K562 (cell line): ENCODE measurements at regions not wholly inside any gene's neighbourhood (a gene's known extent, or its start where the extent isn't known, plus 50 kb on each side); places are given as distances from the start of the nearest gene placed in this dataset.

ENCODE experiments used
- ATAC-seq: fragments of 200-7000 bp; cut with Tn5 transposase; 3 replicates; pipeline ENCODE4 v1.9.1; 2020; ENCODE audit warnings: moderate library complexity
- BruUV-seq: library from RNA; stranded (reverse); fragments of 400-500 nt; replicated peaks from 2 replicates; lab custom pipeline; 2021; lab: Mats Ljungman, UMichigan
- CTCF ChIA-PET: fragments of 300-600 bp; formaldehyde crosslinking; extraction: SDS; loops from one replicate; lab custom pipeline; 2021; ENCODE audit warnings: low intra/inter-chr PET ratio; lab: Yijun Ruan, JAX
- POLR2A ChIA-PET: fragments of 300-600, 350-650 bp; sonication (Branson Sonifier 250); formaldehyde crosslinking; extraction: SDS; loops from one replicate; lab custom pipeline; 2021; ENCODE audit warnings: antibody characterized with exemption, inconsistent platforms; lab: Yijun Ruan, JAX
- DNase-seq, 4 experiments: peaks; one replicate each; pipeline versions ENCODE4 v3.0.0 to v3.0.0-alpha.2; 2011 to 2018; ENCODE audit warnings: low spot score in 3 of 4, mixed read lengths in 3 of 4; ENCODE audit errors: extremely low read depth in 1 of 4
- FAIRE-seq: peaks from 2 replicates; lab custom pipeline; 2011; peaks lifted over from hg19 to GRCh38; lab: Jason Lieb, UNC
- H2AFZ ChIP-seq: 2 replicates; pipeline ENCODE4 v1.6.0; 2011; ENCODE audit warnings: low read depth, low read length, control low read depth, inconsistent platforms
- H3K27ac ChIP-seq: fragments of 200-600 bp; 3 replicates; pipeline ENCODE4 v1.8.0; 2011; ENCODE audit warnings: low read depth, mild to moderate bottlenecking, control low read depth, inconsistent platforms, low read length, moderate library complexity, mixed read lengths; ENCODE audit errors: extremely low read depth
- H3K27me3 ChIP-seq, 2 experiments: fragments of 300-600 bp in 1 of 2; 2 replicates in 1 of 2; 3 replicates in 1 of 2; pipeline versions ENCODE4 v1.6.0 to v1.8.0; 2011; ENCODE audit warnings: inconsistent platforms in 2 of 2, low read length in 2 of 2, mild to moderate bottlenecking in 1 of 2, mixed read lengths in 1 of 2, moderate library complexity in 1 of 2; ENCODE audit not compliant: control insufficient read depth in 2 of 2, insufficient read depth in 2 of 2
- H3K36me3 ChIP-seq: fragments of 300-600 bp; 3 replicates; pipeline ENCODE4 v1.8.0; 2011; ENCODE audit warnings: mild to moderate bottlenecking, low read length, inconsistent platforms; ENCODE audit not compliant: control insufficient read depth, insufficient read depth
- H3K4me1 ChIP-seq, 2 experiments: fragments of 200-600 bp in 1 of 2; replicated peaks in 1 of 2; 2 replicates in 1 of 2; 3 replicates in 1 of 2; pipeline versions ENCODE4 v1.5.1 to v1.8.0; 2011; ENCODE audit warnings: inconsistent platforms in 2 of 2, low read length in 2 of 2, mild to moderate bottlenecking in 1 of 2, mixed read lengths in 1 of 2, moderate library complexity in 1 of 2; ENCODE audit not compliant: control insufficient read depth in 2 of 2, insufficient read depth in 2 of 2
- H3K4me2 ChIP-seq: 2 replicates; pipeline ENCODE4 v1.6.1; 2011; ENCODE audit warnings: low read length, control low read depth, inconsistent platforms, mixed read lengths; ENCODE audit not compliant: insufficient read depth
- H3K4me3 ChIP-seq: fragments of 200-600 bp; sonication (generic), shearing (Covaris generic); 2 replicates; pipeline ENCODE4 v1.5.1; 2016; ENCODE audit warnings: control low read depth, inconsistent platforms
- H3K79me2 ChIP-seq: fragments of 200-600 bp; 3 replicates; pipeline ENCODE4 v1.8.0; 2011; ENCODE audit warnings: low read length, inconsistent platforms; ENCODE audit not compliant: control insufficient read depth, insufficient read depth
- H3K9ac ChIP-seq, 2 experiments: 2 replicates each; pipeline versions ENCODE4 v1.6.0 to v1.6.1; 2011; ENCODE audit warnings: low read depth in 2 of 2, low read length in 2 of 2, control low read depth in 1 of 2, inconsistent platforms in 1 of 2, mild to moderate bottlenecking in 1 of 2, mixed read lengths in 1 of 2; ENCODE audit not compliant: insufficient read depth in 1 of 2
- H3K9me1 ChIP-seq: one replicate; pipeline ENCODE4 v1.6.0; 2011; ENCODE audit warnings: inconsistent platforms, mild to moderate bottlenecking, low read length, moderate library complexity; ENCODE audit not compliant: control insufficient read depth, insufficient read depth
- H3K9me3 ChIP-seq: replicated peaks from 2 replicates; pipeline ENCODE4 v1.5.1; 2011; ENCODE audit warnings: low read depth, low read length, inconsistent platforms; ENCODE audit not compliant: control insufficient read depth, insufficient read depth
- H4K20me1 ChIP-seq: replicated peaks from 2 replicates; pipeline ENCODE4 v1.6.1; 2011; ENCODE audit warnings: low read length, inconsistent platforms, mixed read lengths; ENCODE audit not compliant: control insufficient read depth, insufficient read depth
- BCLAF1 ChIP-seq, 2 experiments: fragments of 450-650 bp in 1 of 2; IDR thresholded peaks; 2 replicates each; pipeline ENCODE4 v1.6.1; 2011 to 2017; ENCODE audit warnings: low read depth in 2 of 2, antibody characterized with exemption in 1 of 2, borderline replicate concordance in 1 of 2, low read length in 1 of 2, mild to moderate bottlenecking in 1 of 2, mixed read lengths in 1 of 2; ENCODE audit not compliant: control insufficient read depth in 1 of 2
- BDP1 ChIP-seq: IDR thresholded peaks from 3 replicates; pipeline ENCODE4 v1.6.1; 2011; ENCODE audit not compliant: insufficient read length, insufficient read depth
- COPS2 ChIP-seq: fragments of 450-650 bp; conservative IDR thresholded peaks from 2 replicates; pipeline ENCODE4 v1.6.1; 2016; ENCODE audit warnings: mild to moderate bottlenecking, moderate library complexity
- FOXJ2 ChIP-seq: fragments of 200-800 bp; sonication (Bioruptor generic); IDR thresholded peaks from 2 replicates; pipeline ENCODE4 v1.6.1; 2016; ENCODE audit warnings: missing genetic modification characterization, missing compliant biosample characterization
- FOXK1 ChIP-seq: sonication (generic); formaldehyde crosslinking; IDR thresholded peaks from 2 replicates; pipeline ENCODE4 v1.8.0; 2022; ENCODE audit warnings: missing genetic modification reagents, mild to moderate bottlenecking, borderline replicate concordance
- JUND ChIP-seq, 2 experiments: IDR thresholded peaks; 2 replicates in 1 of 2; 3 replicates in 1 of 2; pipeline ENCODE4 v1.6.1; 2011; ENCODE audit warnings: borderline replicate concordance in 2 of 2, low read depth in 2 of 2, low read length in 2 of 2, improper control_type of control experiment in 1 of 2, missing biosample characterization in 1 of 2, missing genetic modification characterization in 1 of 2, missing genetic modification reagents in 1 of 2
- LCOR ChIP-seq: sonication (generic); formaldehyde crosslinking; IDR thresholded peaks from 2 replicates; pipeline ENCODE4 v1.8.0; 2022; ENCODE audit warnings: mild to moderate bottlenecking, missing genetic modification reagents
- MBD2 ChIP-seq: sonication (generic); IDR thresholded peaks from 2 replicates; pipeline ENCODE4 v1.6.1; 2016; ENCODE audit warnings: low read depth, borderline replicate concordance
- NUFIP1 ChIP-seq: fragments of 450-650 bp; IDR thresholded peaks from 2 replicates; pipeline ENCODE4 v1.6.1; 2018; ENCODE audit not compliant: partially characterized antibody
- OTX1 ChIP-seq: fragments of 450-650 bp; formaldehyde crosslinking; IDR thresholded peaks from 2 replicates; pipeline ENCODE4 v1.4.0; 2022; ENCODE audit warnings: mild to moderate bottlenecking
- PCBP1 ChIP-seq: fragments of 200-400 bp; formaldehyde crosslinking; IDR thresholded peaks from 2 replicates; pipeline ENCODE4 v1.6.1; 2018; ENCODE audit warnings: mild to moderate bottlenecking, low read depth, low read length; ENCODE audit not compliant: poor library complexity, severe bottlenecking
- SAP30 ChIP-seq: fragments of 200-600 bp; sonication (generic); IDR thresholded peaks from 2 replicates; pipeline ENCODE4 v1.6.1; 2012; ENCODE audit warnings: borderline replicate concordance, low read depth, mild to moderate bottlenecking, moderate library complexity, low read length, control low read depth, inconsistent platforms; ENCODE audit not compliant: insufficient read depth, poor library complexity, severe bottlenecking
- XRCC5 ChIP-seq: fragments of 200-400 bp; formaldehyde crosslinking; IDR thresholded peaks from 2 replicates; pipeline ENCODE4 v1.6.1; 2017; ENCODE audit warnings: low read depth, mild to moderate bottlenecking, low read length
- ZBTB7A ChIP-seq: IDR thresholded peaks from 2 replicates; pipeline ENCODE4 v1.6.1; 2011; ENCODE audit warnings: low read depth, mild to moderate bottlenecking, low read length, moderate library complexity, borderline replicate concordance; ENCODE audit not compliant: control insufficient read depth
- ZNF395 ChIP-seq: fragments of 200-800 bp; sonication (Bioruptor generic); IDR thresholded peaks from 2 replicates; pipeline ENCODE4 v1.6.1; 2017; ENCODE audit warnings: missing genetic modification characterization, missing compliant biosample characterization
- ZNF431 ChIP-seq: sonication (generic); formaldehyde crosslinking; IDR thresholded peaks from 2 replicates; pipeline ENCODE4 v1.8.0; 2022; ENCODE audit warnings: mild to moderate bottlenecking, missing genetic modification reagents
- WGBS: fragments of 100-300 bp; shearing (Covaris generic); methylation state at CpG from one replicate; pipeline ENCODE4 v1.1.6; 2016; ENCODE audit warnings: low coverage, mixed read lengths; ENCODE audit not compliant: insufficient coverage; ENCODE audit errors: missing lambda C conversion rate; 5-methylcytosine and 5-hydroxymethylcytosine counted together
- in situ Hi-C: fragments of 300-500 bp; cut with MboI; formaldehyde crosslinking; loops from 4 replicates; pipeline ENCODE4 v1.15.0; 2018; ENCODE audit warnings: inconsistent platforms, mixed read lengths
- intact Hi-C: fragments of 100-400 bp; cut with micrococcal nuclease; formaldehyde crosslinking; loops from 2 replicates; pipeline ENCODE4 v1.14.2; 2022
- TF ChIP-seq, protein P1 (sequence below), 2 experiments: fragments of 450-650 bp in 1 of 2; sonication (generic) in 1 of 2; formaldehyde crosslinking; conservative IDR thresholded peaks; 2 replicates each; pipeline versions ENCODE4 v1.4.0 to v1.8.1; 2020 to 2022; ENCODE audit warnings: mild to moderate bottlenecking in 1 of 2, missing genetic modification reagents in 1 of 2

DNA sequence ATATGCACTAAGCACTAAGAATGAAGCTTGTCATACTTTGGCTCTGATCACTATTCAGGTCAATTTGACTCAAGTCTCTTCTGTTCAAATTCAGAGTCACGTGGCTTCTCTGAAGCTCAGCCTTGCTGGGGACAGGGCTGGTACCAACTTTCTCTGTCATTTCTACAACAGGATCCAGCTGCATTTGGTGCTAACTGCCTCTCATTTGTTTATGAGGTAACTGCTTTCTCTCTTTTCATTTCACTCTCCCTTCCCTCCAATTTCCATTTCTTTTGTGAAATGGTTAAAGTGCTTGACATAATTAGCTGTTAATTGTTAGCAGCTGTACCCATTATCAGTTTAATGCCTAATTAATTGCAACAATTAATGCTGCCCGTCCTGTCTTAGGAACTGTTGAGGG, 259.7 kb upstream of the PLET1 start:
- in situ Hi-C loops: no loop called here
- BruUV-seq: no TSS peak
- intact Hi-C loops: no loop called here
- H2AFZ ChIP-seq: no peak overlapping the region
- H3K27ac ChIP-seq: no peak overlapping the region
- no peak overlapping the region for H3K4me3 ChIP-seq
- no peak overlapping the region for H3K4me2 ChIP-seq
- FAIRE-seq (no peak), ATAC-seq (no peak), DNase-seq (no peak)
- CTCF ChIA-PET: no interaction called here
- WGBS: 0% methylated on average over 2 of the region's 2 CpGs
- H3K79me2 ChIP-seq: no peaks in the 10 kb centered on the region
- no peaks in the 10 kb centered on the region for H3K9me3 ChIP-seq
- H4K20me1 ChIP-seq: no peaks in the 10 kb centered on the region
- H3K27me3 ChIP-seq: peaks cover 0 to 14% of the 10 kb centered on the region in 2 experiments; a peak in 2 of 5 replicates
- no peaks in the 10 kb centered on the region for H3K36me3 ChIP-seq
- no peaks in the 10 kb centered on the region for H3K9me1 ChIP-seq
- no peak overlapping the region for H3K9ac ChIP-seq
- no peaks in the 10 kb centered on the region for H3K4me1 ChIP-seq
- TF ChIP-seq ZNF431 (CRISPR knock-in tag) (no peak), BDP1 (no peak), MBD2 (no peak), ZNF395 (CRISPR knock-in tag) (no peak), FOXJ2 (tag) (no peak), PCBP1 (no peak), COPS2 (no peak), BCLAF1 (IDR thresholded peaks at IDR 0.05; ENCODE audit: borderline replicate concordance in 1 of 2, control insufficient read depth in 1 of 2, low read depth in 2 of 2, low read length in 1 of 2) (no peak), ZBTB7A (no peak), SAP30 (no peak), XRCC5 (no peak), LCOR (CRISPR knock-in tag) (no peak), NUFIP1 (no peak), JUND (IDR thresholded peaks at IDR 0.05; ENCODE audit: borderline replicate concordance, low read depth, low read length) (no peak), JUND (tag; IDR thresholded peaks at IDR 0.05; ENCODE audit: borderline replicate concordance, low read depth, low read length) (no peak), FOXK1 (CRISPR knock-in tag) (no peak), OTX1 (CRISPR knock-in tag) (no peak)
- TF ChIP-seq, protein P1, sequence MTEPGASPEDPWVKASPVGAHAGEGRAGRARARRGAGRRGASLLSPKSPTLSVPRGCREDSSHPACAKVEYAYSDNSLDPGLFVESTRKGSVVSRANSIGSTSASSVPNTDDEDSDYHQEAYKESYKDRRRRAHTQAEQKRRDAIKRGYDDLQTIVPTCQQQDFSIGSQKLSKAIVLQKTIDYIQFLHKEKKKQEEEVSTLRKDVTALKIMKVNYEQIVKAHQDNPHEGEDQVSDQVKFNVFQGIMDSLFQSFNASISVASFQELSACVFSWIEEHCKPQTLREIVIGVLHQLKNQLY (CRISPR knock-in tag; conservative IDR thresholded peaks at IDR 0.05): no peak
- TF ChIP-seq, all 486 proteins: peak for 0
- POLR2A ChIA-PET: no interaction called here
